ENCODE measurements at regions not wholly inside any gene's neighbourhood (a gene's known extent, or its start where the extent isn't known, plus 50 kb on each side); places are given as distances from the start of the nearest gene placed in this dataset.

- TF ChIP-seq CTCF (conservative IDR thresholded peaks at IDR 0.05; ENCODE audit: low read depth, low read length) = no peak
- DNase-seq (ENCODE audit: low read depth) = no peak
- H3K4me3 ChIP-seq (ENCODE audit: low read depth, low read length) = no peak overlapping the region
Observed at GRCh38 chr1:87165177-87165576, 163.5 kb upstream of the LMO4 start.

DNA sequence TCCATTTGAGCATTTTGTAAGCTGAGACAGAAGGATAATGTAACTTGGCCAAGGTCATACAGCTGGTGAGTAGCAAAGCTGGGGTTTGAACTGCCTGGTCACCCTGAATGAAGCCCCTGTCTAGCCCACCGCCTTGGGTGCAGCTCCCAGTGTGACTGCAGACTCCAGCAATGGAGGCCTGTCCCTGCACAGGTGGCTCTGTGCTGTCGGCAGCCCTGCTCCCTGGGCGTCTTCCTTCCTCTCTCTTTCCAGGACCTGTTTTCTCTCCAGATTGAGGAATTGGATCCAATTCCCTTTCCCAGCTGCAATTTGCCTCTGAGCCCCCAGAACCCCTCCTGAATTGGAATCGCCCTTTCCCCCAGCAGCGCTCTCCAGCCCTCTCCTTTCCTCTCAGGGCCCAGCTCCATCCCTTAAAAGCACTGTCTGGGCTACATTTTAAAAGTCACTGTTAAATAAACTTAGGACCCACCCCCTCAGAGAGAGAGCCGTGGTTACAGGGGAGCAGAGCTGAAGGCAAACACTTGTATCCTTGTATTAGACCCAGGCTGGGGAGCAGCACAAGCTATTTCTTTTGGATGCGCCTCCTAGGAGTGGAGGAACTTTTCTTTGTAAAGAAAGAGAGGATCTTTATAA lies 161.4 kb upstream of the LMO4 start:
- no peak overlapping the region for H3K4me3 ChIP-seq (ENCODE audit: low read depth, low read length)
- TF ChIP-seq CTCF (conservative IDR thresholded peaks at IDR 0.05; ENCODE audit: low read depth, low read length) = no peak
- DNase-seq (ENCODE audit: low read depth) = no peak

DNA sequence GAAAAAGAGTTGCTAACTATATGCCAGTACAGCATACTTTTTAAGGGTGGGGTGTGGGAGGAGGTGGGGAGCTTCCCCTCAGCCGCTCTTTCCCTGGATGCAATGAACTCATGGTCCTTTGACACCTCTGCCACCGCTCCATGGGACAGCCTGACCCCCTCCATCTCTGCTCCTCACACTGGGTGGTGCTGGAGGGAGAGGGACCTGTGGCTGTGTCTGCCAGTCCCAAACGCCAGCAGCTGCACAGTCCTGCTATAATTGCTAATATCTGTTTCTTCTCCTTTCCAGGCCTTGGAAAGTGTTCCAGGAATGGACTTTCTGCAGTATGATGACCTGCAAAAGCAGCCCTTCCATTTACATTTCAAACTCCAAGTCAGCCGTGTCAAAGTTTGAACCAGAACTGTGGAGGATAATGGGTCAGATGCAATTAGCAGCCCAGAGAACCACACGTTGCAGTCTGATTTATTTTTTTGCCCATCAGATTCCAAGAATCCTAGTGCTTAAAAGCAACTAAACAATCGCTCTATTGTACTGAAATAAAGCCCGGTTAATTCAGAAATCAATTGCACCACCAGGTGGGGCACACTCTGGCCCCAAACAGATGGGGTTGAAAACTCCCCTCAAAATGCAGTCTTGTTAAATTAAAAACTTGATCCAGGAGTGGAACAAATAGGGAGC lies 160.7 kb upstream of the LMO4 start:
- peak; percentile 40 for TF ChIP-seq CTCF (conservative IDR thresholded peaks at IDR 0.05; ENCODE audit: low read depth, low read length)
- no peak overlapping the region for H3K4me3 ChIP-seq (ENCODE audit: low read depth, low read length)
- no peak for DNase-seq (ENCODE audit: low read depth)

- no peak overlapping the region for H3K4me3 ChIP-seq (ENCODE audit: low read depth, low read length)
- no peak for TF ChIP-seq CTCF (conservative IDR thresholded peaks at IDR 0.05; ENCODE audit: low read depth, low read length)
- DNase-seq (ENCODE audit: low read depth) = no peak
Observed at GRCh38 chr1:87169263-87169910, 159.3 kb upstream of the LMO4 start.

DNA sequence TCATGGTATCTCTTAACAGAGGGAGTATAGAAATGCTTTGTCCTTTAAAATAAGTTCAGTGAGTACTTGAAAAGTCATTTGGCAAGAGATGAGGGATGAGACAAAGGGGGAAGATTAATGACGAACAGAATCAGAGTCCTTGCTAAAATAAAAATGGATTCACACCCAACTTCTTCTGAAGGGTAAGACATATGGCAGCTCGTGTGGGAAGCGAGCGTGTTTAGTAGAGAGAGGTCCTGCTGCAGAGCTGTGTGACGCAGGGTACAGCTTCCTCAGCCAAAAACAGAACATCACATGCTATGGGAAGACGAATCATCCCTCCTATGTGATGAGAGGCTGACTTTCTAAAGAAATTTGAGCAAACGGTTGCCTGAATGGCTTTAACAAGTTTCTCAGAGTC lies 158.5 kb upstream of the LMO4 start:
- no peak for TF ChIP-seq CTCF (conservative IDR thresholded peaks at IDR 0.05; ENCODE audit: low read depth, low read length)
- DNase-seq (ENCODE audit: low read depth) = no peak

GRCh38 chr1:87170931-87171598 lies 157.6 kb upstream of the LMO4 start:
- DNase-seq (ENCODE audit: low read depth) = no peak
- no peak for TF ChIP-seq CTCF (conservative IDR thresholded peaks at IDR 0.05; ENCODE audit: low read depth, low read length)
- H3K4me3 ChIP-seq (ENCODE audit: low read depth, low read length) = no peak overlapping the region

More for the DNA sequence above, 158.5 kb upstream of the LMO4 start:
- H3K4me3 ChIP-seq (ENCODE audit: low read depth, low read length) = no peak overlapping the region

Measured in epithelial cell of proximal tubule (primary cell).